ENCODE measurements at regions not wholly inside any gene's neighbourhood (a gene's known extent, or its start where the extent isn't known, plus 50 kb on each side); places are given as distances from the start of the nearest gene placed in this dataset.

DNA sequence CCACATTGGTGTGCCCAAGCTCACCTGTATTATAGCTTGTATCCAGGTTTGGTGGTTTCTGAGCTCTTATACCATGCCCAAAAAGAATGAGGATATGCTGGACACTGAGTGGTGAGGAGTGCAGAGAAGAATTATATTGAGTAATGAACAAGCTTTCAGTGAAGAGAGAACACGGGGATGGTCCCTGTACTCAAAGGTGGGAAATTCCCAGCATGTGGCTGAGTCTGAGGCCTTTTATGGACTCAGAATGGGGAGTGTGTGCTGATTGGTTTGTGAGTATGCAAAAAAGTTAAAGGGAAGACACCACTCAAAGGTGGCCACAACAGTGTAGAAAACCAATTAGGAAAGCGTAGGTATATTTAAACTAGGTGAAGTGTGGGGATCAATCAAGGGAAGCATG is 191.2 kb upstream of the SLITRK6 start:
- TF ChIP-seq, protein P1, sequence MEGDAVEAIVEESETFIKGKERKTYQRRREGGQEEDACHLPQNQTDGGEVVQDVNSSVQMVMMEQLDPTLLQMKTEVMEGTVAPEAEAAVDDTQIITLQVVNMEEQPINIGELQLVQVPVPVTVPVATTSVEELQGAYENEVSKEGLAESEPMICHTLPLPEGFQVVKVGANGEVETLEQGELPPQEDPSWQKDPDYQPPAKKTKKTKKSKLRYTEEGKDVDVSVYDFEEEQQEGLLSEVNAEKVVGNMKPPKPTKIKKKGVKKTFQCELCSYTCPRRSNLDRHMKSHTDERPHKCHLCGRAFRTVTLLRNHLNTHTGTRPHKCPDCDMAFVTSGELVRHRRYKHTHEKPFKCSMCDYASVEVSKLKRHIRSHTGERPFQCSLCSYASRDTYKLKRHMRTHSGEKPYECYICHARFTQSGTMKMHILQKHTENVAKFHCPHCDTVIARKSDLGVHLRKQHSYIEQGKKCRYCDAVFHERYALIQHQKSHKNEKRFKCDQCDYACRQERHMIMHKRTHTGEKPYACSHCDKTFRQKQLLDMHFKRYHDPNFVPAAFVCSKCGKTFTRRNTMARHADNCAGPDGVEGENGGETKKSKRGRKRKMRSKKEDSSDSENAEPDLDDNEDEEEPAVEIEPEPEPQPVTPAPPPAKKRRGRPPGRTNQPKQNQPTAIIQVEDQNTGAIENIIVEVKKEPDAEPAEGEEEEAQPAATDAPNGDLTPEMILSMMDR (IDR thresholded peaks at IDR 0.05) = no peak
- TF ChIP-seq ZFX (IDR thresholded peaks at IDR 0.05; ENCODE audit: borderline replicate concordance) = no peak
